HFF-Myc (cell line): ENCODE measurements at regions not wholly inside any gene's neighbourhood (a gene's known extent, or its start where the extent isn't known, plus 50 kb on each side); places are given as distances from the start of the nearest gene placed in this dataset.

Experiments
- DNase-seq: peaks from one replicate; pipeline ENCODE4 v3.0.0-alpha.2; 2011; ENCODE audit warnings: low read depth; ENCODE audit errors: extremely low read depth
- H3K4me3 ChIP-seq: replicated peaks from 2 replicates; pipeline ENCODE4 v1.5.1; 2011; ENCODE audit warnings: low read depth, mild to moderate bottlenecking, control low read depth, low read length
- CTCF ChIP-seq: IDR thresholded peaks from 2 replicates; pipeline ENCODE4 v1.5.1; 2012; ENCODE audit warnings: mild to moderate bottlenecking, low read depth, low read length, control low read depth; ENCODE audit errors: missing control alignments

- no peak overlapping the region for H3K4me3 ChIP-seq
- DNase-seq, result no peak
- TF ChIP-seq CTCF, result no peak
Measured at GRCh38 chr6:141151710-141152417, 980.9 kb upstream of the GJE1 start.

DNA sequence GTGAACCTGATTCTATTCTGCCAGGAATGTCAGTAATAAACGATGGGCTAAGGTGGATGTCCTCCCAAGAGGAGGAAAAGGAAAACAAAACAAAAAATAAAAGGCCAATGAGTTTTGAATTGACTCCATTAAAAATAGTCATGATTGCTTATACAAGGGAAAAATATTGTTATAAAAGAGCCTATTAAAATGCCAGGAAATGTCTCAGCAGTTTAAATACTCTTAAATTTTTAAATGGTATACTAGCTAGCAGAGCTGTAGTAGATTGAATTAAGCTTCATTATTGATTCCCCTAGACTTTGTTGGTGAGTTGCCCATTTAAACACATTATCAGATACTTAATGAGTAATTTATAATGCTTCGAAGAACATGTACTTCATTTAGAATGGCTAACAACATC is 990.9 kb upstream of the GJE1 start:
- DNase-seq, result no peak
- no peak overlapping the region for H3K4me3 ChIP-seq
- TF ChIP-seq CTCF, result no peak

DNA sequence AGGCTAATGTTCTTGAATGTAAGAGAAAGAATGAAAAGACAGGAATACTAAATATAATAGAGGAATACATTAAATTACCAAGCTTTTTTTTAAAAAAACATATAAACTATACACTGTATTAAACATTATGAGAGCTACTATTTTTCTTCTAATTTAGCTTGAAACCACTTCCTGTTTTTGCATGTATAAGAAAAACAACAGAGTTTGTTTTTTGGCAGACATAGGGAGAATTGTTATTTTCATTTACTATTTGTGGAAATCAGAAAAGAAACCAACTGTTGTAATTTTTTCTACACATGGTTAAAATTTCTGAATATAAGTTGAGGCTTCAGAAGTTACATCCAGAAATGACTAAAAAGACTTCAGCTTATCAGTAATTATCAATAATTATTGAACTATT is 991.8 kb upstream of the GJE1 start:
- TF ChIP-seq CTCF, result no peak
- no peak overlapping the region for H3K4me3 ChIP-seq
- DNase-seq, result no peak

DNA sequence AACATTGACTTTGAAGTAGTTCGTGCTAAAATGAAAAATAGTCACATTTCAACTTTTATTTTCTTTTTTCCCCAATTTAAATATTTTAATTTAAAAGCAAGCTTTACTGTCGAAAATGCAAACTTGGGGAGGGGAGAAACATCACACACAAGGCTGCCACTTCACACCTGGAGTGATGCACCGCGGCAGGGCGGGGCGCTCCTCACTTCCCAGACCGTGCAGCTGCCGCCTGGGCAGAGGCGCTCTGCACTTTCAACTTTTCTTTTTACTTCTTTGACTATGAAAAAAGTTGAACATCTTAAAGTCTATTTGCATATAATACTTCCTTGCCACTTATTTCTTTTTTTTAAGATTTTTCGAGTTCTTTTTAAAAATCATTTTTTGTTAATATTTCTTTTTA is 993.3 kb upstream of the GJE1 start:
- no peak for TF ChIP-seq CTCF
- H3K4me3 ChIP-seq, result no peak overlapping the region
- no peak for DNase-seq

DNA sequence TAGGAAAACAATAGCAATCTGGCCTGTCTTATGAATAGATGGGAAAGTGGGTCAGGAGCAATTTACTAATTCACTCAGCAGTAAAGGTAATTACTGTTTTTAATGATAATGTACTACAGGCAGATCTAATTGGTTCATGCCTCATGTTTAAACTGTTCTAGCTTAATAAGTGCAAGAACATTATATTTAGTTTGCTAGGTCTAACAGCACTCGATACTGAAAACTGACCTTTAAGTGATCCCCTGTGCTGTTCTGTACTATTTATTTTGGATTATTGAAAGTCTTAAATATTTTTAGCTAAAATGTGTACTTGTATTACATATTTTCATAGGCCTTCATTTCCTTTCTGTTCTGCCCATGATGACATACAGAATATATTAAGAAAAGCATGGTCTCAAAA is 998.0 kb upstream of the GJE1 start:
- TF ChIP-seq CTCF, result no peak
- H3K4me3 ChIP-seq, result no peak overlapping the region
- no peak for DNase-seq

GRCh38 chr6:141133836-141134235 is 998.9 kb upstream of the GJE1 start:
- no peak for TF ChIP-seq CTCF
- H3K4me3 ChIP-seq, result no peak overlapping the region
- no peak for DNase-seq

GRCh38 chr6:141133346-141133745 is 999.4 kb upstream of the GJE1 start:
- no peak for TF ChIP-seq CTCF
- H3K4me3 ChIP-seq, result no peak overlapping the region
- no peak for DNase-seq
